Caki2 (cell line): ENCODE measurements at regions not wholly inside any gene's neighbourhood (a gene's known extent, or its start where the extent isn't known, plus 50 kb on each side); places are given as distances from the start of the nearest gene placed in this dataset.
"Not testable (repeated sequence)": the region's sequence is repeated elsewhere in the genome, so short reads cannot be mapped to it uniquely, and the experiment has no call there.

Source experiments
- DNase-seq: peaks from one replicate; pipeline ENCODE4 v3.0.0-alpha.2; 2015; ENCODE audit warnings: low read depth
- in situ Hi-C: cut with HindIII; loops from 2 replicates; pipeline ENCODE4 v1.10.0; 2016; ENCODE audit warnings: low sequenced_read_pairs, low pct_unique_long_range_greater_than_20kb, mixed read lengths

DNA sequence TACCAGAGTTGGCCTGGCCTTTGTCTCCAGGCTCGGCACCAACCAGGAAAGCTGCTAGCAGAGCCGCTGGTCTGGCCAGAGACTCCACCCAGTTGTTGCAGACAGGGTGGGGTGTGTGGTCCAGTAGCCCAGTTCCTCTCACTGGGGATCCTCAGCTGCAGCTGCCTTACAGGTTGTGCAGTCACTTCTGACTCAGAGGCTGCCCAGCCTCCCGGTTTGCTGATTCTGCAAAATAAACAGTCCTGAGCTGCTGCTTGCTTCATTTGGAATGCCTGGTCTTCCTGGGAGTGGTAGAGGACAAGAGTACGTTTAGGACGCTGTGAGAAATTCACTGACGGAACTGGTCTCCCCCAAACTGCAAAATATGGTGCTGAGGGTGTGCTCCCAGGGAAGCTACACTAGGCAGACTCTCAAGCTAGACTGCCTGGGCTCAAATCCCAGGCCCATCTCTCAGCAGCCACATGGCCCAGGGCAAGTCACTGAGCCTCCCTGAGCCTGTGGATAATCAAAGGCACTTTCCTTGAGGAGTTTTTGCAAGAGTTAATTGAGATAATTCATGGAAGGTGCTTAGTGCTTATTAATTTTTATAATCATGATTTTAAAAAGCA lies 246.1 kb downstream of the TFAP2C start:
- DNase-seq: peak; percentile 86
- in situ Hi-C loops: no loop called here

DNA sequence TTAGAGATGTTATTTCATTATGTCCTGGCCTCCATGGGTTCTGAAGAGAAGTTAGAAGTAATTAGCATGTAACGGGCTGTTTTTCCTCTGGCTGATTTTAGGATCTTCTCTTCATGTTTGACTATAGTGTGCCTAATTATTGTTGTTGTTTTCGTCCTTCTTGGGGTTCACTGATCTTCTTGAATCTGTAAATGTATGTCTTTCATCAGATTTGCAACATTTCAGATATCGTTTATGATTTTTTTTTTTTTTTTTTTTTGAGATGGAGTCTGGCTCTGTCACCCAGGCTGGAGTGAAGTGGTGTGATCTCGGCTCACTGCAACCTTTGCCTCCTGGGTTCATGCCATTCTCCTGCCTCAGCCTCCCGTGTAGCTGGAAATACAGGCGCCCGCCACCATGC lies 246.7 kb downstream of the TFAP2C start:
- in situ Hi-C loops: no loop called here
- no peak for DNase-seq

- in situ Hi-C loops: no loop called here
- DNase-seq: no peak
These were observed 256.4 kb downstream of the TFAP2C start for GRCh38 chr20:56885521-56885920.

GRCh38 chr20:56890011-56890410 lies 260.9 kb downstream of the TFAP2C start:
- in situ Hi-C loops: no loop called here
- DNase-seq: no peak

DNA sequence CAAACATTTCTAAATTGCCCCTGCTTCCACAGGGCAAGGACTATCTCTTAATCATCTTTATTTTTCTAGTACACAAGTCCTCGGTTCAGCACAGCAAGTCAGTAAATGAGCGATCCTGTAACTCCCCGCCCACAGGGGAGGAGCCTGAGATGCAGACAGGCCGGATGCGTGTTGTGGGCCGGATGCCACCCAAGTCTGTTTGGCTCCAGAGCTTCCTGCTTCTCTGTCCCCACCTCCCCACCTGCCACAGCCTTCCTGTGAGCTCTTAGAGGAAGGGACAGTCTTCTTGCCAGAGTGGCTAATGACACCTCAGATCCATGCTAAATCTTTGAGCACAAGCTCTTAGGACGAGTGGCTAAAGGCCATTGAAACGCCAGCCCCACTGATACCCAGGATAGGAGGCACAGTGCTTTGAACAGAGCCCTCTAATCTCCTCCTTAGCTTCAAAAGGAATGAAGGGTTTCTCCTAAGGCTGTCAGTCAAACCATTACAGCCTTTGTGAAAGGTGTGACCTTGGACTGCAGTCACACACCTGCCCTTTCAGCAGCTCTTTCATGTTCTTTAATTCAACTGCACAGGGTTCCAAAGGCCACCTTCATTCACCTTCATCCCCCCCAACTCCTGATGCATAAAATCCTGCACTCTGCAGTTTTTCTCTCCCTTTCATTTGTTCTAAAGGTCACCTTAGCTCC lies 264.3 kb downstream of the TFAP2C start:
- peak; percentile 12 for DNase-seq
- in situ Hi-C loops: no loop called here

DNA sequence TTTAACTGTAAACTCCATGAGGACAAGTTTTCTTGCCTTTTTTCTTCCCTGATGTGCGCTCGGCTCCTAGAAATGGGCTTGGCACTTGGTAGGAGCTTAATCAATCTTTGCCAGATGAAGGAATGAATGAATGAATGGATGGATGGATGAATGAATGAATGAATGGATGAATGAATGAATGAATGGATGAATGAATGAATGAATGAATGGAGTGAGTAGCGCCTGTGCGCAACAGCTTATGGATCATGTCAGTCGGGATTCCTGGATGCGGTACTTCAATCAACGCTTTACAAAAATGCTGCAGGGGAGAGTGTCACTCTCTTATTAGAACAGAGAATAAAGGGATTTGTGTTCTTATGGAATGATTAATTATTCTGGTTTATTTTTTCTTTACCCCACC lies 267.3 kb downstream of the TFAP2C start:
- in situ Hi-C loops: no loop called here
- DNase-seq: no peak

- in situ Hi-C loops: no loop called here
These were observed 268.3 kb downstream of the TFAP2C start for GRCh38 chr20:56897318-56897957.

GRCh38 chr20:56897958-56898349 lies 268.8 kb downstream of the TFAP2C start:
- no peak for DNase-seq
- in situ Hi-C loops: no loop called here

More at GRCh38 chr20:56897318-56897957, 268.3 kb downstream of the TFAP2C start:
- DNase-seq: no peak

GRCh38 chr20:56899506-56899905 lies 270.4 kb downstream of the TFAP2C start:
- in situ Hi-C loops: no loop called here

DNA sequence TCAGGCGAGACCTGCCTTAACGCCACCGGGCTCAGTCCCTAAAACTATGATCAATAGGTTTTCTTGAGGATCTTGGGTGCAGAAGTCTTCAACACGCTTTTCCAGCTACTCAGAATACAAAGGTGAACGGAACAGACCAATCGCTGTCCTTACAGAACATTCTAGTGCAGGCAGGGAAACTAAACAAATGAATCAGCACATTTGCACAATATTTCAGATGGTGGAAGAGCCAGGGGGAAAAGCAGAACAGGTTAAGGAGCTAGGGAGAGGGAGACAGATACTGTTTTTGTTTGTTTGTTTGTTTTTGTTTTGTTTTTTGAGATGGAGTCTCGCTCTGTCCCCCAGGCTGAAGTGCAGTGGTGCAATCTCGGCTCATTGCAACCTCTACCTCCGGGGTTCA lies 271.1 kb downstream of the TFAP2C start:
- in situ Hi-C loops: no loop called here
- DNase-seq: no peak

More at GRCh38 chr20:56899506-56899905, 270.4 kb downstream of the TFAP2C start:
- no peak for DNase-seq

- in situ Hi-C loops: no loop called here
- DNase-seq: no peak
These were observed 274.3 kb downstream of the TFAP2C start for GRCh38 chr20:56903421-56903820.

DNA sequence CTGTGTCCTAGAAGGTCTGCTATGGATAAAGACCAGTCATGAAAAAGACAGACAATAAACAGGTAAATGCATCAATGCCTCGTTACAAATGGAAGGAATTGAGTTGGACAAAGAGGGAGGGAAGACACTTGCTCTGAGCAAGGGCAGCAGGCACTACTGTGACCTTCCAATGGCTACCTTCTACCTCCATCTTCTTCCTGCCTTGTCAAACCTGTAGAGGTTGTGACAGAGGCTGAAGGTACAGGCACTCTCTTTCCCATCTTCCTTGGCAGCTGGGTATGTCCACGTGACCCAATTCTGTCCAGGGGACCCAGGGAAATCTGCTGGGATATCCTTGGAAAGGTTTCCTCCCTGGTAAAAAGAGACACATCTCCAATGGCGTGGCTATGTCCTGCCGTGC lies 274.8 kb downstream of the TFAP2C start:
- in situ Hi-C loops: no loop called here
- DNase-seq: no peak

- no peak for DNase-seq
These were observed 281.0 kb downstream of the TFAP2C start for GRCh38 chr20:56909918-56910714.

DNA sequence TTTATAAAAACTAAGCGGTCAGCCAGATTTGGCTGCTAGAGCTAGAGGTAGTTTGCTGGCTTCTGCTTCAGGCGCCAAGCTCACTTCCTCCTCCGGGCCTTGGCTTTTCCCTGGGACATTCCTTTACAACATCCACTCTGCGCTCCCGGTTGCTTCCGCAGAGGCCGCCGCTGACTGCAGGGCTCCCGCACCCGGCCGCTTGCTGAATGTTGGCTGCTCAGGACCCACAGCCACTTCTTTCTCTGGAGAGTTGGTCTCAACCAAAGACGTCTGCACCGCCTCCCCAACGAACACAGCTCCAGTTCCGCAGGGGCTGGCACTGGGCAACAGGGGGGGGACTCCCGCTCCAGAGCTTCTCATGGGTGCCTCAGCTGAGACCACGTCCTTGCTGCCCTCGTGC lies 282.8 kb downstream of the TFAP2C start:
- in situ Hi-C loops: no loop called here
- DNase-seq: no peak

More at GRCh38 chr20:56909918-56910714, 281.0 kb downstream of the TFAP2C start:
- in situ Hi-C loops: no loop called here

GRCh38 chr20:56914532-56914931 lies 285.4 kb downstream of the TFAP2C start:
- DNase-seq: no peak
- in situ Hi-C loops: no loop called here

GRCh38 chr20:56916345-56916622 lies 287.2 kb downstream of the TFAP2C start:
- in situ Hi-C loops: no loop called here
- DNase-seq: no peak

GRCh38 chr20:56920041-56920440 lies 290.9 kb downstream of the TFAP2C start:
- DNase-seq, in situ Hi-C loops: not testable (repeated sequence)

DNA sequence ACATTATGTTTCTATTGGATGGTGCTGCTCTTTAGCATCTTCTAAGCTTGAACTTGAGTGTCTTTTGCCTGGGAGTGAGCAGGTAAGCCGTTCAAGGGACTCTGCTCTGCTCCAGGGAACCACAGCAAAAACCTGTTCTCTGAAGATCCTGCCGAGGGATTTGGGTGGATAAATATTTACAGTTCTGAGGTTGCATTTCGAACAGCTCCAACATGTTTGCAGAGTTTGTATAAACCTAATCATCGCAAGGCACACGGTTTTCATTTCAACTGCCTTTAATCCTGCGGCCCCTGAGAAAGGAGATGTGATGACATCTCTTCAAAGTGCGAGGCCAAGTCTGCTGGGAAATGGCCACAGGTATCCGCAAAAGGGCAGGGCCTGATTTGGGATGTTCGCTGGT lies 293.4 kb downstream of the TFAP2C start:
- DNase-seq: no peak
- in situ Hi-C loops: no loop called here
